Lower leg skin (tissue), 4 donors: ENCODE measurements at regions not wholly inside any gene's neighbourhood (a gene's known extent, or its start where the extent isn't known, plus 50 kb on each side); places are given as distances from the start of the nearest gene placed in this dataset.

Source experiments
- DNase-seq, 2 donors: peaks; one replicate each; pipeline ENCODE4 v3.0.0-alpha.2; 2019; ENCODE audit warnings: low spot score in 2 of 2
- H3K4me3 ChIP-seq: fragments of 200-600 bp; sonication (generic); 2 replicates; pipeline ENCODE4 v1.5.1; 2017; ENCODE audit warnings: mild to moderate bottlenecking, low read depth; ENCODE audit not compliant: poor library complexity, severe bottlenecking
- CTCF ChIP-seq, 3 donors: fragments of 450-650 bp; IDR thresholded peaks; one replicate each; pipeline ENCODE4 v1.5.1; 2016; ENCODE audit warnings: antibody characterized with exemption in 3 of 3, mild to moderate bottlenecking in 3 of 3, moderate library complexity in 2 of 3
- POLR2A ChIP-seq, 2 donors: fragments of 450-650 bp; IDR thresholded peaks; one replicate each; pipeline ENCODE4 v1.6.1; 2016 to 2017; ENCODE audit warnings: antibody characterized with exemption in 2 of 2, mild to moderate bottlenecking in 1 of 2, moderate library complexity in 1 of 2
- WGBS, 2 donors: methylation state at CpG; one replicate each; pipeline ENCODE4 v1.1.5; 2018; 5-methylcytosine and 5-hydroxymethylcytosine counted together
- intact Hi-C: fragments of 100-400 bp; cut with DNase I; formaldehyde crosslinking; loops from one replicate; pipeline ENCODE4 v1.15.0; 2023; ENCODE audit warnings: low total_unique reads

- 62 to 65% methylated on average over 4 of the region's 4 CpGs for WGBS, 2 donors
- intact Hi-C loops = no loop called here
- no peak overlapping the region for H3K4me3 ChIP-seq
- TF ChIP-seq CTCF (IDR thresholded peaks at IDR 0.05) (no peak), POLR2A (IDR thresholded peaks at IDR 0.05) (no peak)
- no peak for DNase-seq
Observed at GRCh38 chr16:48961546-48961945, 320.1 kb downstream of the CBLN1 start.

- WGBS, 2 donors = 85% methylated on average over 5 of the region's 5 CpGs
- intact Hi-C loops = no loop called here
- DNase-seq = no peak
- TF ChIP-seq CTCF (IDR thresholded peaks at IDR 0.05) (no peak), POLR2A (IDR thresholded peaks at IDR 0.05) (no peak)
- no peak overlapping the region for H3K4me3 ChIP-seq
Observed at GRCh38 chr16:48960830-48961229, 320.8 kb downstream of the CBLN1 start.

DNA sequence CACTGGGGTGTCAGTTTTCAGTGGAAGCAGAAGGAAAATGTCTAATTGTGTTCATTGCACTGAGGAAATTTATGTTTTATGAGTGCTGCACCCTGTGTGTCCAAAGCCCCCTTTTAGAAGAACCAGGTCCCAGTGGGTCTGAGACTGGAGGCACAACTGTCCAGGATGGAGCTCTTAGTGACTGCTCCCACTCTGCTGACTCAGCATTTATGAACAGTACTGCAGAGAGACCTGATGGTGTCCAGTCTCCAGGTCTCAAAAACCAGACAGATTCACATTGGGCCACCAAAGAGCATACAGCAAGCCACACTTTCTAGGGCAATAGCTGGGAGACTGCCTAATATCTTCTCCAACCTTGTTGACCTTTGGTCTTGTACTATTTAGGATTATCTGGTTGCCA lies 321.9 kb downstream of the CBLN1 start:
- intact Hi-C loops = no loop called here
- TF ChIP-seq POLR2A (IDR thresholded peaks at IDR 0.05) (no peak), CTCF (IDR thresholded peaks at IDR 0.05) (no peak)
- DNase-seq = no peak
- H3K4me3 ChIP-seq = no peak overlapping the region

DNA sequence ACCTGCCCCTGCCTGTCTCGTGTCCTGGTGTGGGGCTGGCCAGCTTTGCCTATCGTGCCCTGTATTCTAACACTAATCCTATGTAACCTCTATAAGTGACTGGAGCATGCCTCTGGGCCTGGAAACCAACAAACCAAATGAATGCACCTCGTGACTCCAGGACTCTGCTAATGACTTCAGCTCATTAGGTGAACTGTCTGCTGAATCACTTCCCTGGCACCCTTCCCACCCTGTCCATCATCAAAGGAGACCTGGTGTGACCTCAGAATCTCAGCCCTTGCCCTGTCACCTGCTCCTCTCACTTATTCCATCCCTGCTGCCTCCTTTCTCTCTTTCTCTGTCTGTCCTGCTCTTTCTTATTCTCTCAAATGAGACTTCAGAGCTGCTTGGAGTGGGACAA lies 322.4 kb downstream of the CBLN1 start:
- TF ChIP-seq CTCF (IDR thresholded peaks at IDR 0.05) (no peak), POLR2A (IDR thresholded peaks at IDR 0.05) (no peak)
- DNase-seq = no peak

DNA sequence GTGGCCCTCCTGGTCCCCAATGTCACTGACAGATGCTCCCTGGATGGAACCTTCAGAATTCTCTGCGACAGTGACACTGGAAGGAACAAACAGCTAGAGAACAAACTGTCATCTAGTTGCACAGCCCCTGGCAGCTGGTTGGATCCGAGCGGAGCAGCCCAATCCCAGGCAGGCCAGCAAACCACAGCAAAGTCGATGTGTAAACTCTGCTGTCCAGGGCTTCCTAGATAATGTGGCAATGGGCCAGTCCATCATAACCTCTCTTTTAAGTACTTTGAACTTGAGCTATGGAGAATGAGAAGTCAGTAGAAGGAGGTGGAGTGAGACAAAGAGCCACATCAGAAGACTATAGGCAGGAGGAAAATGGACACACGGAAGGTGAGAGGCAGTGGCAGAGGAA lies 323.0 kb downstream of the CBLN1 start:
- intact Hi-C loops = no loop called here
- no peak for TF ChIP-seq POLR2A (IDR thresholded peaks at IDR 0.05)
- no peak overlapping the region for H3K4me3 ChIP-seq
- WGBS, 2 donors = 77 to 87% methylated on average over 5 of the region's 5 CpGs
- DNase-seq = no peak

More for the DNA sequence above, 322.4 kb downstream of the CBLN1 start:
- WGBS, 2 donors = 38 to 55% methylated on average over 3 of the region's 3 CpGs
- intact Hi-C loops = no loop called here
- H3K4me3 ChIP-seq = no peak overlapping the region

DNA sequence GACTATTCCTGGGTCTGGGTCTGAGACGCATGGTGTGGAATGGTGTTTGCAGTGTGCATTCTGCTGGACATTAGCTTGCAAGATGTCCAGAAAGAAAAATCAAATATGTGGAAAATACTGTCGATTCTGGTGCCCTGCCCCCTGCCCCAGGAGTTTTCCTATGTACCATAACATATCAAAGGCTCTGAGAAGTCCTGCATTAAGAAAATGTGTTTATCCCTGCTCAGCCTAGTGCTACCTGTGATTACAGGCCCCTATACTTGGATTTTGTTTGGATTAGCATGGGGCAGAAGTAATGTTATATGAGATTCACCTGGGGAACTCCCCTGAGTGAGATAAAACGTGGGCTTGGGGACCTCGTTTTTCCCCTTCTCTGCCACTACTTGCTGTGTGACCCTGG lies 325.0 kb downstream of the CBLN1 start:
- DNase-seq = no peak
- 63 to 68% methylated on average over 4 of the region's 4 CpGs for WGBS, 2 donors
- intact Hi-C loops = no loop called here
- no peak overlapping the region for H3K4me3 ChIP-seq
- TF ChIP-seq POLR2A (IDR thresholded peaks at IDR 0.05) (no peak), CTCF (IDR thresholded peaks at IDR 0.05) (no peak)
